ENCODE measurements at regions not wholly inside any gene's neighbourhood (a gene's known extent, or its start where the extent isn't known, plus 50 kb on each side); places are given as distances from the start of the nearest gene placed in this dataset.

DNA sequence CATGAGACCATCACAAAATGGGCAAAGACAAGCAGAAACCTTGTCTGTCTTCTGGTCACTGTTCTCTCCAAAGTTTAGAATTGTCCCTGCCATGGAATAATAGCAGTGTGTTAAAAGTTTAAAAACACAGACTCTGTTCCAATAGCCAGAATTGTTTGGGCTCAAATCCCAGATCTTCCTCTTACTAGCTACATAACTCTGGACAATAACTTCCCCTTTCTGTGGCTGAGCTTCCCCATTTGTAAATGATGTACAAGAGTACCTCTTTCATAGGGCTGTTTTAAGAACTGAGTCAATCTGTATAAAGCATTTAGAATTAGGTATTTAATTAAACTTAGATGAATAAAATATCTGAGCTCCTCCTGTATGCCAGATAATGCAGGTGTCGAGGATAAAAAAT, 623.0 kb downstream of the NTRK3 start:
- no peak for TF ChIP-seq CEBPB (IDR thresholded peaks at IDR 0.05; ENCODE audit: low read depth)
- TF ChIP-seq, protein P1, sequence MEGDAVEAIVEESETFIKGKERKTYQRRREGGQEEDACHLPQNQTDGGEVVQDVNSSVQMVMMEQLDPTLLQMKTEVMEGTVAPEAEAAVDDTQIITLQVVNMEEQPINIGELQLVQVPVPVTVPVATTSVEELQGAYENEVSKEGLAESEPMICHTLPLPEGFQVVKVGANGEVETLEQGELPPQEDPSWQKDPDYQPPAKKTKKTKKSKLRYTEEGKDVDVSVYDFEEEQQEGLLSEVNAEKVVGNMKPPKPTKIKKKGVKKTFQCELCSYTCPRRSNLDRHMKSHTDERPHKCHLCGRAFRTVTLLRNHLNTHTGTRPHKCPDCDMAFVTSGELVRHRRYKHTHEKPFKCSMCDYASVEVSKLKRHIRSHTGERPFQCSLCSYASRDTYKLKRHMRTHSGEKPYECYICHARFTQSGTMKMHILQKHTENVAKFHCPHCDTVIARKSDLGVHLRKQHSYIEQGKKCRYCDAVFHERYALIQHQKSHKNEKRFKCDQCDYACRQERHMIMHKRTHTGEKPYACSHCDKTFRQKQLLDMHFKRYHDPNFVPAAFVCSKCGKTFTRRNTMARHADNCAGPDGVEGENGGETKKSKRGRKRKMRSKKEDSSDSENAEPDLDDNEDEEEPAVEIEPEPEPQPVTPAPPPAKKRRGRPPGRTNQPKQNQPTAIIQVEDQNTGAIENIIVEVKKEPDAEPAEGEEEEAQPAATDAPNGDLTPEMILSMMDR (IDR thresholded peaks at IDR 0.05 in 2 of 3, conservative IDR thresholded peaks at IDR 0.05 in 1 of 3; ENCODE audit: borderline replicate concordance in 1 of 3, insufficient read depth in 1 of 3, low read depth in 2 of 3, low read length in 2 of 3): no peak
- no peak for TF ChIP-seq RAD21 (IDR thresholded peaks at IDR 0.05; ENCODE audit: low read depth)
- TF ChIP-seq ZNF274 (IDR thresholded peaks at IDR 0.05; ENCODE audit: low read depth, low read length): no peak
- TF ChIP-seq YY1 (IDR thresholded peaks at IDR 0.05; ENCODE audit: extremely low read depth, insufficient replicate concordance, low read depth, low read length): no peak
- no peak for TF ChIP-seq SRF (IDR thresholded peaks at IDR 0.05; ENCODE audit: low read depth)
- TF ChIP-seq, protein P2, sequence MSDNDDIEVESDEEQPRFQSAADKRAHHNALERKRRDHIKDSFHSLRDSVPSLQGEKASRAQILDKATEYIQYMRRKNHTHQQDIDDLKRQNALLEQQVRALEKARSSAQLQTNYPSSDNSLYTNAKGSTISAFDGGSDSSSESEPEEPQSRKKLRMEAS (IDR thresholded peaks at IDR 0.05): no peak
- TF ChIP-seq, protein P3, sequence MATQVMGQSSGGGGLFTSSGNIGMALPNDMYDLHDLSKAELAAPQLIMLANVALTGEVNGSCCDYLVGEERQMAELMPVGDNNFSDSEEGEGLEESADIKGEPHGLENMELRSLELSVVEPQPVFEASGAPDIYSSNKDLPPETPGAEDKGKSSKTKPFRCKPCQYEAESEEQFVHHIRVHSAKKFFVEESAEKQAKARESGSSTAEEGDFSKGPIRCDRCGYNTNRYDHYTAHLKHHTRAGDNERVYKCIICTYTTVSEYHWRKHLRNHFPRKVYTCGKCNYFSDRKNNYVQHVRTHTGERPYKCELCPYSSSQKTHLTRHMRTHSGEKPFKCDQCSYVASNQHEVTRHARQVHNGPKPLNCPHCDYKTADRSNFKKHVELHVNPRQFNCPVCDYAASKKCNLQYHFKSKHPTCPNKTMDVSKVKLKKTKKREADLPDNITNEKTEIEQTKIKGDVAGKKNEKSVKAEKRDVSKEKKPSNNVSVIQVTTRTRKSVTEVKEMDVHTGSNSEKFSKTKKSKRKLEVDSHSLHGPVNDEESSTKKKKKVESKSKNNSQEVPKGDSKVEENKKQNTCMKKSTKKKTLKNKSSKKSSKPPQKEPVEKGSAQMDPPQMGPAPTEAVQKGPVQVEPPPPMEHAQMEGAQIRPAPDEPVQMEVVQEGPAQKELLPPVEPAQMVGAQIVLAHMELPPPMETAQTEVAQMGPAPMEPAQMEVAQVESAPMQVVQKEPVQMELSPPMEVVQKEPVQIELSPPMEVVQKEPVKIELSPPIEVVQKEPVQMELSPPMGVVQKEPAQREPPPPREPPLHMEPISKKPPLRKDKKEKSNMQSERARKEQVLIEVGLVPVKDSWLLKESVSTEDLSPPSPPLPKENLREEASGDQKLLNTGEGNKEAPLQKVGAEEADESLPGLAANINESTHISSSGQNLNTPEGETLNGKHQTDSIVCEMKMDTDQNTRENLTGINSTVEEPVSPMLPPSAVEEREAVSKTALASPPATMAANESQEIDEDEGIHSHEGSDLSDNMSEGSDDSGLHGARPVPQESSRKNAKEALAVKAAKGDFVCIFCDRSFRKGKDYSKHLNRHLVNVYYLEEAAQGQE (IDR thresholded peaks at IDR 0.05; ENCODE audit: low read depth): no peak
- no peak for TF ChIP-seq POLR2A (IDR thresholded peaks at IDR 0.05; ENCODE audit: borderline replicate concordance, extremely low read depth, insufficient read depth, insufficient read length)
- no peak for TF ChIP-seq EZH2phosphoT487 (IDR thresholded peaks at IDR 0.05; ENCODE audit: borderline replicate concordance)
- TF ChIP-seq SP1 (IDR thresholded peaks at IDR 0.05; ENCODE audit: low read depth): no peak
- TF ChIP-seq TCF7L2 (IDR thresholded peaks at IDR 0.05; ENCODE audit: borderline replicate concordance, extremely low read depth, insufficient read depth, insufficient read length): no peak
- no peak for TF ChIP-seq EZH2 (IDR thresholded peaks at IDR 0.05)
